H1 (cell line): ENCODE measurements at regions not wholly inside any gene's neighbourhood (a gene's known extent, or its start where the extent isn't known, plus 50 kb on each side); places are given as distances from the start of the nearest gene placed in this dataset.

Experiments
- CTCF ChIA-PET: fragments of 300-600 bp; sonication (Branson Sonifier 250); formaldehyde crosslinking; loops from one replicate; lab custom pipeline; 2021; ENCODE audit not compliant: partially characterized antibody; lab: Charles Lee
- POLR2A ChIA-PET: fragments of 300-600 bp; sonication (Branson Sonifier 250); formaldehyde crosslinking; loops from one replicate; lab custom pipeline; 2021; ENCODE audit warnings: inconsistent platforms; ENCODE audit not compliant: partially characterized antibody; lab: Charles Lee
- DNase-seq, 2 experiments: peaks; one replicate each; pipeline versions ENCODE4 v3.0.0 to v3.0.0-alpha.2; 2010 to 2022; ENCODE audit warnings: low spot score in 2 of 2, low read depth in 1 of 2, mixed read lengths in 1 of 2
- FAIRE-seq: peaks from 2 replicates; lab custom pipeline; 2011; peaks lifted over from hg19 to GRCh38; lab: Jason Lieb, UNC
- H2AFZ ChIP-seq: 2 replicates; pipeline ENCODE4 v1.8.1; 2012; ENCODE audit warnings: low read length, inconsistent platforms
- H2AK5ac ChIP-seq: 2 replicates; pipeline ENCODE4 v1.6.1; 2013; ENCODE audit warnings: low read depth, low read length
- H2BK120ac ChIP-seq: replicated peaks from 2 replicates; pipeline ENCODE3; 2013; ENCODE audit warnings: low read depth, low read length, inconsistent platforms
- H2BK12ac ChIP-seq: 2 replicates; pipeline ENCODE4 v1.6.1; 2013; ENCODE audit warnings: low read depth, low read length
- H2BK15ac ChIP-seq: 2 replicates; pipeline ENCODE4 v1.6.1; 2013; ENCODE audit warnings: low read length
- H2BK20ac ChIP-seq: 2 replicates; pipeline ENCODE4 v1.6.1; 2013; ENCODE audit warnings: low read length
- H2BK5ac ChIP-seq: 2 replicates; pipeline ENCODE4 v1.6.1; 2013; ENCODE audit warnings: low read depth, low read length
- H3K14ac ChIP-seq: 2 replicates; pipeline ENCODE4 v1.6.1; 2013; ENCODE audit warnings: inconsistent platforms; ENCODE audit not compliant: insufficient read length
- H3K18ac ChIP-seq: 2 replicates; pipeline ENCODE4 v1.6.1; 2013; ENCODE audit warnings: low read length; ENCODE audit errors: extremely low read depth
- H3K23ac ChIP-seq: 2 replicates; pipeline ENCODE4 v1.6.1; 2013; ENCODE audit warnings: inconsistent platforms; ENCODE audit not compliant: insufficient read length
- H3K23me2 ChIP-seq: 2 replicates; pipeline ENCODE4 v1.6.1; 2013; ENCODE audit warnings: low read depth, low read length
- H3K27ac ChIP-seq: 2 replicates; pipeline ENCODE4 v1.6.1; 2011; ENCODE audit warnings: low read depth, low read length, inconsistent platforms
- H3K27me3 ChIP-seq, 4 experiments: replicated peaks in 1 of 4; 1 replicate in 1 of 4; 2 replicates in 3 of 4; pipeline versions ENCODE4 v1.6.1 to v1.8.1; 2011 to 2013; ENCODE audit warnings: low read length in 3 of 4, mild to moderate bottlenecking in 3 of 4, inconsistent platforms in 2 of 4, mixed read lengths in 2 of 4, moderate library complexity in 1 of 4; ENCODE audit not compliant: control insufficient read depth in 3 of 4, insufficient read depth in 3 of 4; ENCODE audit errors: extremely low read depth in 1 of 4
- H3K36me3 ChIP-seq, 4 experiments: 2 replicates each; pipeline versions ENCODE4 v1.6.1 to v1.8.1; 2011 to 2013; ENCODE audit warnings: mild to moderate bottlenecking in 4 of 4, low read length in 3 of 4, moderate library complexity in 2 of 4, control low read depth in 1 of 4, inconsistent platforms in 1 of 4; ENCODE audit not compliant: insufficient read depth in 4 of 4, control insufficient read depth in 2 of 4
- H3K4ac ChIP-seq: replicated peaks from 2 replicates; pipeline ENCODE3; 2013; ENCODE audit warnings: low read length, low read depth, mixed read lengths, inconsistent platforms; ENCODE audit not compliant: insufficient read length
- H3K4me1 ChIP-seq, 4 experiments: replicated peaks in 1 of 4; 1 replicate in 1 of 4; 2 replicates in 3 of 4; pipeline versions ENCODE4 v1.6.1 to v1.8.1; 2011 to 2013; ENCODE audit warnings: low read length in 3 of 4, inconsistent platforms in 2 of 4, mixed read lengths in 1 of 4; ENCODE audit not compliant: insufficient read depth in 4 of 4, control insufficient read depth in 3 of 4
- H3K4me2 ChIP-seq, 2 experiments: 2 replicates each; pipeline versions ENCODE4 v1.6.1 to v1.8.1; 2011 to 2013; ENCODE audit warnings: low read depth in 2 of 2, low read length in 2 of 2, control low read depth in 1 of 2, inconsistent platforms in 1 of 2, mild to moderate bottlenecking in 1 of 2; ENCODE audit not compliant: insufficient read depth in 1 of 2
- H3K4me3 ChIP-seq, 4 experiments: fragments of 200-600, 300-600 bp in 1 of 4; sonication (generic), shearing (Covaris generic), sonication (Bioruptor Twin) in 1 of 4; 2 replicates each; pipeline versions ENCODE4 v1.5.1 to v1.8.1; 2011 to 2016; ENCODE audit warnings: low read length in 4 of 4, low read depth in 3 of 4, control low read depth in 2 of 4, inconsistent platforms in 2 of 4, mild to moderate bottlenecking in 2 of 4, mixed read lengths in 1 of 4, moderate library complexity in 1 of 4; ENCODE audit not compliant: insufficient read depth in 2 of 4; ENCODE audit errors: extremely low read depth in 1 of 4
- H3K56ac ChIP-seq: replicated peaks from 2 replicates; pipeline ENCODE3; 2013; ENCODE audit warnings: low read depth, mild to moderate bottlenecking, mixed read lengths, low read length, inconsistent platforms; ENCODE audit not compliant: insufficient read length
- H3K79me1 ChIP-seq: 2 replicates; pipeline ENCODE4 v1.6.1; 2013; ENCODE audit warnings: low read depth, low read length, control low read depth
- H3K79me2 ChIP-seq, 2 experiments: 2 replicates each; pipeline versions ENCODE4 v1.6.1 to v1.8.1; 2012 to 2013; ENCODE audit warnings: low read length in 2 of 2, mild to moderate bottlenecking in 2 of 2, inconsistent platforms in 1 of 2; ENCODE audit not compliant: insufficient read depth in 2 of 2, control insufficient read depth in 1 of 2
- H3K9ac ChIP-seq, 4 experiments: replicated peaks in 1 of 4; 1 replicate in 1 of 4; 2 replicates in 3 of 4; pipeline versions ENCODE4 v1.6.1 to v1.8.1; 2011 to 2013; ENCODE audit warnings: low read depth in 3 of 4, low read length in 3 of 4, control low read depth in 2 of 4, mild to moderate bottlenecking in 2 of 4, moderate library complexity in 2 of 4, inconsistent platforms in 1 of 4; ENCODE audit errors: extremely low read depth in 1 of 4
- H3K9me3 ChIP-seq, 2 experiments: 2 replicates each; pipeline versions ENCODE4 v1.6.1 to v1.8.1; 2012 to 2013; ENCODE audit warnings: mild to moderate bottlenecking in 2 of 2, moderate library complexity in 2 of 2, control low read depth in 1 of 2, inconsistent platforms in 1 of 2, low read depth in 1 of 2, low read length in 1 of 2, mixed read lengths in 1 of 2; ENCODE audit not compliant: insufficient read depth in 2 of 2
- H4K20me1 ChIP-seq, 2 experiments: replicated peaks in 1 of 2; 2 replicates each; pipeline versions ENCODE3 to v1.8.1; 2011 to 2013; ENCODE audit warnings: inconsistent platforms in 2 of 2, low read length in 2 of 2, mild to moderate bottlenecking in 1 of 2; ENCODE audit not compliant: insufficient read depth in 2 of 2, control insufficient read depth in 1 of 2
- H4K5ac ChIP-seq: 2 replicates; pipeline ENCODE4 v1.6.1; 2013; ENCODE audit warnings: low read length, low read depth, mixed read lengths, inconsistent platforms; ENCODE audit not compliant: insufficient read length
- H4K8ac ChIP-seq: 2 replicates; pipeline ENCODE4 v1.8.0; 2013; ENCODE audit warnings: mild to moderate bottlenecking, moderate library complexity, low read length, inconsistent platforms; ENCODE audit not compliant: insufficient read depth; ENCODE audit errors: extremely low read depth
- H4K91ac ChIP-seq: replicated peaks from 2 replicates; pipeline ENCODE3; 2013; ENCODE audit warnings: low read length, mixed read lengths, inconsistent platforms; ENCODE audit not compliant: insufficient read length
- CEBPB ChIP-seq: IDR thresholded peaks from 2 replicates; pipeline ENCODE4 v1.6.1; 2012; ENCODE audit warnings: low read depth, low read length
- CHD2 ChIP-seq: IDR thresholded peaks from 2 replicates; pipeline ENCODE4 v1.6.1; 2012; ENCODE audit warnings: low read length, improper control_type of control experiment
- CTBP2 ChIP-seq: IDR thresholded peaks from 2 replicates; pipeline ENCODE4 v1.7.0; 2011; ENCODE audit warnings: borderline replicate concordance, mild to moderate bottlenecking, moderate library complexity, mixed read lengths, low read length; ENCODE audit not compliant: insufficient read depth, insufficient read length
- EP300 ChIP-seq, 2 experiments: IDR thresholded peaks; 1 replicate in 1 of 2; 2 replicates in 1 of 2; pipeline ENCODE4 v1.6.1; 2011 to 2012; ENCODE audit warnings: low read depth in 2 of 2, low read length in 2 of 2, mild to moderate bottlenecking in 2 of 2, borderline replicate concordance in 1 of 2, inconsistent platforms in 1 of 2, moderate library complexity in 1 of 2
- GABPA ChIP-seq: IDR thresholded peaks from 2 replicates; pipeline ENCODE4 v1.6.1; 2011; ENCODE audit warnings: mild to moderate bottlenecking, low read length, moderate library complexity, borderline replicate concordance; ENCODE audit not compliant: insufficient read depth
- SP4 ChIP-seq: IDR thresholded peaks from 2 replicates; pipeline ENCODE4 v1.6.1; 2012; ENCODE audit warnings: low read length, inconsistent platforms
- TCF12 ChIP-seq: IDR thresholded peaks from 2 replicates; pipeline ENCODE4 v1.6.1; 2011; ENCODE audit warnings: low read depth, mild to moderate bottlenecking, low read length
- TEAD4 ChIP-seq: IDR thresholded peaks from 2 replicates; pipeline ENCODE4 v1.6.1; 2012; ENCODE audit warnings: low read depth, low read length, inconsistent platforms, mixed read lengths
- WGBS, 2 experiments: shearing (Covaris generic) in 1 of 2; methylation state at CpG; one replicate each; pipeline versions ENCODE4 v1.1.6 to v1.1.7; 2013 to 2015; ENCODE audit warnings: low lambda C conversion rate in 2 of 2, mixed read lengths in 2 of 2, inconsistent platforms in 1 of 2, low coverage in 1 of 2, missing lambda C conversion rate in 1 of 2; ENCODE audit not compliant: insufficient replicate concordance in 2 of 2, insufficient coverage in 1 of 2, insufficient read length in 1 of 2; ENCODE audit errors: extremely low coverage in 1 of 2, missing lambda C conversion rate in 1 of 2; 5-methylcytosine and 5-hydroxymethylcytosine counted together

DNA sequence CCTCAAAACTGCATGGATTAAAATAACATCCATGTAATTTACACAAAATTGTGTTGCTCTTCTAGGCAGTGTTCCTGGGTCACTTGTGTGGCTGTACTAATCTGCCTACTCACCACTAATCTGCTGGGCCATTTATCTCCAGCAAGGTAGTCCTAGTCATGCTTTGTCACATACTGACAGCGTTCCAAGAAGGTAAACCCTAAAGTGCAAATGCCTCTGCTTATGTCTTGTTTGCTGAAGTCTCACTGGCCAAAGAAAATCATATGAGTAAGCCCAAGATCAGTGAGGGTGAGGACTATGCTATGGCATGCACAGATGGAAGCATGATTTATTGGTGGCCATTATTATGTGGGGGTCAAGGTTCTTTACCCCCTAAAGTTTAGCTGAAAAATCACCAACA, 630.2 kb upstream of the LUZP2 start:
- POLR2A ChIA-PET: no interaction called here
- TF ChIP-seq EP300 (IDR thresholded peaks at IDR 0.05; ENCODE audit: borderline replicate concordance in 1 of 2, low read depth in 2 of 2, low read length in 2 of 2) (no peak), CHD2 (no peak), CEBPB (no peak), SP4 (no peak), TEAD4 (no peak), GABPA (no peak), CTBP2 (no peak), TCF12 (no peak)
- TF ChIP-seq, all 59 proteins: peak for 0
- Histone ChIP-seq H2BK120ac (no peak overlapping the region), H4K91ac (no peak overlapping the region), H2BK15ac (no peak overlapping the region), H2BK5ac (no peak overlapping the region), H3K56ac (no peak overlapping the region), H3K4ac (no peak overlapping the region), H3K36me3 (no peaks in the 10 kb centered on the region), H3K23me2 (no peaks in the 10 kb centered on the region), H3K14ac (no peak overlapping the region), H3K79me1 (no peaks in the 10 kb centered on the region), H3K4me3 (no peak overlapping the region), H3K27ac (no peak overlapping the region), H3K4me2 (no peak overlapping the region), H2BK12ac (no peak overlapping the region), H3K27me3 (no peaks in the 10 kb centered on the region), H3K9ac (no peak overlapping the region), H3K9me3 (0 out of 4 replicates have a peak, but pooled peaks cover 0 to 3% of the 10 kb centered on the region in 2 experiments), H2AK5ac (no peak overlapping the region), H3K23ac (no peak overlapping the region), H2BK20ac (no peak overlapping the region), H4K8ac (no peak overlapping the region), H3K18ac (no peak overlapping the region), H3K4me1 (no peaks in the 10 kb centered on the region), H3K79me2 (no peaks in the 10 kb centered on the region), H4K5ac (no peak overlapping the region), H4K20me1 (no peaks in the 10 kb centered on the region), H2AFZ (no peak overlapping the region)
- 100% methylated on average over 1 of the region's 1 CpG; no CpG with 5 or more reads in 1 of the 2 experiments for WGBS, 2 experiments
- FAIRE-seq: no peak
- CTCF ChIA-PET: no interaction called here
- DNase-seq: no peak
